Activated B cell treated with CpG ODN at 0.5 μM for 24 hours (primary cell): ENCODE measurements at regions not wholly inside any gene's neighbourhood (a gene's known extent, or its start where the extent isn't known, plus 50 kb on each side); places are given as distances from the start of the nearest gene placed in this dataset.

Source experiments
- ATAC-seq: fragments of 200-7000 bp; cut with Tn5 transposase; one replicate; pipeline ENCODE4 v1.10.0; 2021; ENCODE audit warnings: low read depth, mild to moderate bottlenecking, moderate library complexity
- CTCF ChIA-PET: fragments of 350-600 bp; sonication (Branson Sonifier 250); formaldehyde crosslinking; loops from one replicate; lab custom pipeline; 2021; ENCODE audit warnings: antibody characterized with exemption; lab: Charles Lee
- POLR2A ChIA-PET: fragments of 350-600 bp; sonication (Branson Sonifier 250); formaldehyde crosslinking; loops from one replicate; lab custom pipeline; 2021; ENCODE audit warnings: antibody characterized with exemption; lab: Charles Lee
- DNase-seq: peaks from one replicate; pipeline ENCODE4 v3.0.0; 2022
- H3K27ac Mint-ChIP-seq: one replicate; pipeline ENCODE4 v1.8.0; 2020; ENCODE audit warnings: mixed read lengths
- H3K27me3 Mint-ChIP-seq: one replicate; pipeline ENCODE4 v1.8.0; 2021; ENCODE audit warnings: mixed read lengths
- H3K36me3 Mint-ChIP-seq: one replicate; pipeline ENCODE4 v1.8.0; 2021; ENCODE audit warnings: low read depth, mixed read lengths
- H3K4me1 Mint-ChIP-seq: one replicate; pipeline ENCODE4 v1.8.0; 2021; ENCODE audit warnings: mixed read lengths
- H3K4me3 Mint-ChIP-seq: one replicate; pipeline ENCODE4 v1.8.0; 2020; ENCODE audit warnings: mild to moderate bottlenecking, mixed read lengths
- H3K9me3 Mint-ChIP-seq: one replicate; pipeline ENCODE4 v1.8.0; 2020; ENCODE audit warnings: mixed read lengths
- CTCF ChIP-seq: fragments of 200-600 bp; IDR thresholded peaks from one replicate; pipeline ENCODE4 v1.8.0; 2022; ENCODE audit warnings: antibody characterized with exemption, mild to moderate bottlenecking
- intact Hi-C: fragments of 100-400 bp; cut with micrococcal nuclease; formaldehyde crosslinking; loops from one replicate; pipeline ENCODE4 v1.15.1; 2024

- Mint-ChIP-seq H3K27ac (no peak overlapping the region), H3K27me3 (peaks cover 14% of the 10 kb centered on the region), H3K4me1 (no peaks in the 10 kb centered on the region), H3K4me3 (no peak overlapping the region), H3K36me3 (no peaks in the 10 kb centered on the region), H3K9me3 (no peaks in the 10 kb centered on the region)
- no peak for ATAC-seq
- DNase-seq = no peak
- CTCF ChIA-PET = no interaction called here
- intact Hi-C loops = no loop called here
- no peak for TF ChIP-seq CTCF
- POLR2A ChIA-PET = no interaction called here
Measured at GRCh38 chr18:26642440-26643348, 94.3 kb upstream of the KCTD1 start.

GRCh38 chr18:26640541-26640940 lies 92.2 kb upstream of the KCTD1 start:
- no peak overlapping the region for H3K4me3 Mint-ChIP-seq
- ChIA-PET CTCF (no interaction called here), POLR2A (no interaction called here)
- TF ChIP-seq CTCF = no peak
- DNase-seq (no peak), ATAC-seq (no peak)
- intact Hi-C loops = no loop called here
- no peaks in the 10 kb centered on the region for H3K36me3 Mint-ChIP-seq
- H3K27me3 Mint-ChIP-seq = peaks cover 12% of the 10 kb centered on the region
- H3K4me1 Mint-ChIP-seq = no peaks in the 10 kb centered on the region
- H3K27ac Mint-ChIP-seq = no peak overlapping the region
- no peaks in the 10 kb centered on the region for H3K9me3 Mint-ChIP-seq

GRCh38 chr18:26639149-26639548 lies 90.8 kb upstream of the KCTD1 start:
- H3K4me1 Mint-ChIP-seq = no peaks in the 10 kb centered on the region
- CTCF ChIA-PET = no interaction called here
- no peak for DNase-seq

GRCh38 chr18:26637983-26638382 lies 89.6 kb upstream of the KCTD1 start:
- no peaks in the 10 kb centered on the region for H3K9me3 Mint-ChIP-seq
- TF ChIP-seq CTCF = no peak
- CTCF ChIA-PET = no interaction called here
- ATAC-seq (no peak), DNase-seq (no peak)
- H3K36me3 Mint-ChIP-seq = no peaks in the 10 kb centered on the region
- intact Hi-C loops = no loop called here
- no peak overlapping the region for H3K27ac Mint-ChIP-seq
- no peaks in the 10 kb centered on the region for H3K4me1 Mint-ChIP-seq
- peaks cover 8% of the 10 kb centered on the region for H3K27me3 Mint-ChIP-seq
- no peak overlapping the region for H3K4me3 Mint-ChIP-seq
- POLR2A ChIA-PET = no interaction called here

More at GRCh38 chr18:26639149-26639548, 90.8 kb upstream of the KCTD1 start:
- intact Hi-C loops = no loop called here
- Mint-ChIP-seq H3K36me3 (no peaks in the 10 kb centered on the region), H3K9me3 (no peaks in the 10 kb centered on the region), H3K27ac (no peak overlapping the region), H3K27me3 (peaks cover 11% of the 10 kb centered on the region), H3K4me3 (no peak overlapping the region)
- TF ChIP-seq CTCF = no peak
- no peak for ATAC-seq
- POLR2A ChIA-PET = no interaction called here

- DNase-seq (no peak), ATAC-seq (no peak)
- intact Hi-C loops = no loop called here
- POLR2A ChIA-PET = no interaction called here
- Mint-ChIP-seq H3K4me3 (no peak overlapping the region), H3K27me3 (peaks cover 7% of the 10 kb centered on the region), H3K36me3 (no peaks in the 10 kb centered on the region), H3K27ac (no peak overlapping the region), H3K9me3 (no peaks in the 10 kb centered on the region), H3K4me1 (no peaks in the 10 kb centered on the region)
- CTCF ChIA-PET = no interaction called here
- no peak for TF ChIP-seq CTCF
Measured at GRCh38 chr18:26637324-26637723, 89.0 kb upstream of the KCTD1 start.
